DMS114 treated with DMSO at 0.1 percent for 48 hours (cell line): ENCODE measurements at regions not wholly inside any gene's neighbourhood (a gene's known extent, or its start where the extent isn't known, plus 50 kb on each side); places are given as distances from the start of the nearest gene placed in this dataset.

Source experiments
- DNase-seq: peaks from one replicate; lab custom pipeline; 2025; ENCODE audit not compliant: unreplicated experiment; lab: John Stamatoyannopoulos, UW

DNA sequence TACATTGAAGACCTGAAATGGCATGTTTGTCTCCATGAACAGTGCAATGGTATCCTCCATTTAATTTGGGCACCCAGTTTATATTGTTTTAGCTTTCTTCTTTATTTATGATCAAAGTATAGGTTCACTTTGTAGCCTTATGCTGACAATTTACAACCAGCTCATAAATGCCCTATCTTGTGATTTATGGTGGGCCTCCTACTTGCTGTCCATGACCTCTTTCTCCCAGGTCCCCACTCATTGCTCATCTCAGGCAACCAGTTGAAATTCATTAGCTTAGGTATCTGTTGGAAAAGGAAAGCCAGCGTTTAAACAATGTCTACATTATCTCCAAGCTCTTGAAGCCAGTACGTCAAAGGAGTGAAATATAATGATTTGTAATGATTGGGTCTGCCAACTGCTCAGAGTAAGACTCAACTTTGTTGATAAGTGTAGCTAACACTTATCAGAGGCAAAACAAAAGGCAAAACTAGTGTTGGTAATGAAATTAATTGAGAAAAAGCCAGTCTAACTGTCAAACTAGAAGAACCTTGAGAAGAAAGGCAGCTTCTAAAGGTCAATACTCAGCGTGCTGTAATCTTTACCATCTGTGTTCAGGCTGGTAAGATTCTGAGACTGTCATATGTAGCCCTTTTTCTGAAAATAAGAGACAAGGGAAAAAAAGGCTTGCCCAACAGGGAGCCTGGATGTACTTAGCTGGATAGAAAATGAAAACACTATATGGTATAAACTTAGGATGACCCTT lies 695.9 kb downstream of the EPHA4 start:
- DNase-seq, result no peak

DNA sequence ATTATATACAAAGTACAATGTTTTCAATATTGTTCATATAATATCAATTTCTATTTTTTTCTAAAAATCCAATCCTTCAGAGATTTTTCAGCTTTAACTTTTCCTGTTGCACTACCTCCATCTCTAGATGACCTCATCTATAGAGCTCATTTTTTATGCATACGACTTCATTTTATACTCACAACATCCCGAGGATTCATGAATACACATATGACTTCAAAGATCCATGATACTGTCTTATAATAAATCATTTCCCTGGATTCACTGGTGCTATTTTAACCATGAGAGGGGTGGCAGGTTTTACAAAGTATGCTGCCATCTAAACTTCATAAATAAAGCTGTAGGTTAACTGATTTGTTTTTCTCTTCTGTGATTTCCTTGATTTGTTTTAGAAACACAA lies 694.6 kb downstream of the EPHA4 start:
- no peak for DNase-seq

DNA sequence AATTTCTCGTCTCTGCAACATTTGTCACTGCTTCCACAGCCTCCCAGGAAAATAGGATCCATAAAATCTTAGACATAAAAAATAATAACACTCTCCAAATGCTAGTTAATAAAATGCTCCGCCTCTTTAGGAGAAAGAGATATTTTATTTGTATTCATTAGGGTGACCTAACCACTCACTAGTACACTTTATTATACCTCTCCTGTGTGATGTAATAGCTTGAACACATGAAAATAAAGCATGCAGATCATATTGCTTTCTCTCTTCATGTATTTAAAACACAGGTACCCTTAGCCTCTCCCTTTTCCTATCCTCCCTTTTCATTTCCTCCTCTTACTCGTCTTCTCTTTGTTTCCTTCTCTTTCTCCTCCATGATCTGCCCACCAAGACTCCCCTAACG lies 694.2 kb downstream of the EPHA4 start:
- DNase-seq, result no peak

DNA sequence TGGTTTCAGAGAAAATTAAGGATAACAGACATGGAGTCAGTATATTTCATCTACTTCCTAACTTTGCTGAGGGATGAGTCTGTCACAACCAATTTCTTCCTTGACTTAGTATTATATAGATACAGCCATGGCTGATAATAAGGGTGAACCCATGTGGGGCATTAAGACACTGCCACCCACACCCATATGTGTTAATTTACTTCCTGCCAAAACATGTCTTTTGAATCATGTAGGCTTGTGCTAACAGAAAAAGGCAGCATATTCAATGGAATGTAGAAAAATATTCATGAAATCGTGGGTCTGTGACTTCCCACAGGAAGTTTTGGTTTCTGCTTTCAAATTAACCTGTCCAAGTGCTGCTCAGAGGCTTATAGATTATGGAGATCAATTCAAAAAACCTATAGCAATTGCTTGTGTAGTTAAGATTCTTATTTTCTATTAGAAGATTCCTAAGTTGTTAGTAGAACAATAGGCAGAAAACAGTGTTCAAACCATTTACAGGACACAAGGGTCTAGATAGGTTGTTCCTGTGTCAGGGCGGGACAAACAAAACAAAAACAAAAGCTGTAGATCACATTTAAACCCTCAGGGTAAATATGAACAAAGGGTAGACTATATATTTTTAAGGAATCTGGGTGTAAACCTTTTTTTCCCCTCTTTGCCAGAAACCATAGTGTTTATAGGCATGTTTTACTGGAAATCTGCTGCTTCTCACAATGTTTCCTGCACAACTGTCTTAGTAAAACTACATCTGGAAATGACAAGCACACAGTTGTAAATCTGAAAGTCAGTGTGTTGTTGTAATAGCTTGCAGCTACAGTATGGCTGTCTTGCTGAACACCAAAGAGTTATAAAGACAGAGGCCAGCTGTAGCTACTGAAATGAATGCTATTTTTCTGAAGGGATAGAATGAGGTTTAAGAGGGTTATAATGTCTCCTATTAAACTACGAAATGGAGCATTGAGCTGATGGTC lies 691.2 kb downstream of the EPHA4 start:
- DNase-seq, result no peak

DNA sequence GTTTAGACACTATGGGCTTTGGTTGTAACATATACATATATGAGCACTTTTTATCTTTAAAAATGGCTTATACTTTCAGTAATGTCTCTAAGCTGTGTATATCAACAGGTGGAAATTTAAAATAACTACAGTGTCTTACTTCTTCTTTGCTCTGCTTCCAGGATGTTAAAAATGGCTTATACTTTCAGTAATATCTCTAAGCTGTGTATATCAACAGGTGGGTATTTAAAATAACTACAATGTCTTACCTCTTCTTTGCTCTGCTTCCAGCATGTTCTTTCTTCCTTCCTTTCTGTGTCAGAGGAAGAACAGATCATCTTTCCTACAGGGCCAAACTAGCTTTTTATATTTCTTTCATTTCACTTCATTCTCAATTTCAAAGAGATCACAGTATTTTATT lies 689.6 kb downstream of the EPHA4 start:
- no peak for DNase-seq

DNA sequence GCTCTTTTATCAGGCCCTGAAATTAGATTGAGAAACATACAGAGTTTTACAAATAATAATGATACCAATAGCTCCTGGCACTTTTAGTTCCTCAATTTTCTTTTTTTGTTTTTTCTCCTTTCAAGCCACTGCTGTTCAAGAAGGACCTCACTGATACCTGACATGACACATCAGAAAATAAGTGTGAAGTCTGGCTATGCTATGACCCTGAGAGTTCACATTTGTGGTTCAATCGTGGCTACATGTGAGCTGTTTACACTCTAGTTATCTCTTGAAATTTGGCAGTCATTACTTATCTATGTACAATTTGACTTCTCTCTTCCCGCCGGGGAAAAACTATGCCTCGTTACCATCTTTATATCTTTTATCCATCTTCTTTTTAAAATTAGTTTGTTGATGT lies 686.5 kb downstream of the EPHA4 start:
- no peak for DNase-seq

DNA sequence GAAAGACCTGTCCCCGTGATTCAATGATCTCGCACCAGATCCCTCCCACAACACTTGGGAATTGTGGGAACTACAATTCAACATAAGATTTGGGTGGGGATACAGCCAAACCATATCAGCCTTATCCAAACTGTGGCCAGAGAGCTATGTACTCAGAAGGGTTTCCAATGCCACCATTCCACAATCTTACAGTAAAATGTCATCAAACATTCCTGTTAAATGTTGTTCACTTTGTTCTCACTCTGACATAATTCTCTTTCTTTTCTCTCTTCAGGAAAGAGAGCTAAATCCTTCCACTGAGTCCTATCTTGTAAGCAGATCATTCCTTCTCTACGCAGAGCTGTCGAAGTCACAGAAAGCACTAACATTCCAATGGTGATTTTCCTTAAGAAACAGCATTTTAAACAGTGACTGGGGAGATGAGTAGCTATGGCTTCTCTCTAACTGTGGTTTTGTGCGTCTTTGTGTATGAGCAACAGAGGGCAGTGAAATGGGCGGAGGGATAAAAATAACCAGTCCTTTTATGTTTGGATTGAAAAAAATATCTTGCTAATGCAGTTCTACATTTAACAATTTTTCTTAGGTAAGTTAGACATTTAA lies 684.7 kb downstream of the EPHA4 start:
- DNase-seq, result no peak

DNA sequence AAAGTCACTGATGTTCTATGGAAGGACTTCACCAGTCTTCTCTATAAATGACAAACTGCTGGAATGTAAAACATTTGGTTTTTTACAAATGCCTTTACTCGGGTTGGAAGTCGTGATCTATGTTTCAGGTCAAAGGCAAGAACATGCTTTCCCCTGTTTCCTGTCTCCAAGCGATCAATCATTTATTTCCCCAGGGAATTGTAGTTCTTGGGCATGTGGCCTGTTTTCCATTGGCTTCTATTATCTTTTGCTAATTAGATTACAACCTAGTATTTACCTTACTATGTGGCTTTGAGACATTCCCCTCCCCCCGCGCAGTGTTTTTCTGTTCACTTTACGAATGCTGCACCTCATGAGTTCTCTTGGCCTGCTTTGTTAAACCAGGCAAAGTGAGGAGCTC lies 684.2 kb downstream of the EPHA4 start:
- DNase-seq, result no peak

DNA sequence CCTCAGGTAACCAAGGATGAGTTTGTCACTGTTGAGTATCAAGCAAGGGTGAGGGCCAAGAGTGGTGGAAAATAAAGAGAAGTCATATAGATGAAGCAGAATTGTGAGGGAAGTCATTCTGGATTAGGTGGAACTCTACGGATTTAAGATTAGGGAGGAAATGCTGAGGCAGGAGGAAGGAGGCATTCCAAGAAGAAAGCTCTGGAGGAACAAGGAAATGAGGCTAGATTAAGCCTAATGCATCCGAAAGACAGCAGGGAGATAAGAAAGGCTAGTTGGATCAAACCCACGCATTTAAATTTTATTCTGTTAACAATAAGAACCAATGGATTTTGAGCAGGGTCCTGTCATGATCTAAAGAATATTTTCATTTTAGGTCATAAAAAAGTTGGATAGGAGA lies 681.2 kb downstream of the EPHA4 start:
- DNase-seq, result no peak

DNA sequence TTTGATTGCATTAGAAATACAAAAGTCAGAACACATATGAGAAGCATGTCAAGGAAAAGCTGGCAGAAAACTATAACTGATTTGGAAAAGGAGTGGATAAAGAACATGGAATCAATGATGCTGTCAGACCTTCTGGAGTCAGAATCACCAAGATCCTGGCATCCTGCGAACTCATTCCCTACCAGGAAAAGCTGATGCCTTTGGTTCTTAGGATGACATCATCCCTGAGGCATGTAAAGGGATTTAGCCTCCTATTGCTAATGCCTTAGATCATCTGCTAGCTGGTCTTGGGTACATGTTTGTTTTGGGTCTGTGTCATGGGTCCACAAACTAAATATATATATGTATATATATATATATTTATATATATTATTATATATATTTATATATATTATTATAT lies 680.7 kb downstream of the EPHA4 start:
- DNase-seq, result no peak

DNA sequence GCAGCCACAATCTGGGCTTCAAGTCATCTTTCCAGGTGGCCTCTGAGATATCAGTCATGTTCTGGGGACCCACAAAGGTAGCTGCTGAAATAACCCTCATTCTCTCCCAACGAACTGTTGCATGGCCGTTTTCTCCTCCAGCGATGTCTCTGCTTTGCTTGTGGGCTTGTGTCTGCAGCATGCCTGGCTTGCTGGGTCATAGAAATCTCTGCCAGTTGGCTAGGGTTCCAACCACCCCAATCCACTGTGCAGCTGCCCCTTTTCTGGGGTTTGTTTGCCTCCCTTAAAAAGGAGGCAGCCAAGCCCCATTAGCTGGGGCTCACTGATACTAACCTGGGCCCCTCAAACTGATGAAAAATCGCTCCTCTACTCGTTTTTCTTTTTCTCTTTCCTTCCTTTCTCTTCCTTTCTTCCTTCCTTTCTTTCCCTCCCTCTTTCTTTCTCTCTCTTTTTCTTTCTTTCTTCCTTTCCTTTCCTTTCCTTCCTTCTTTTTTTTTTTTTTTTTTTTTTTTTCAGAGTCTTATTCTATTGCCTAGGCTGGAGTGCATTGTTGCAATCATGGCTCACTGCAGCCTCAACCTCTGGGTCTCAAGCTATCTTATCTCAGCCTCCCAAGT lies 680.0 kb downstream of the EPHA4 start:
- no peak for DNase-seq

DNA sequence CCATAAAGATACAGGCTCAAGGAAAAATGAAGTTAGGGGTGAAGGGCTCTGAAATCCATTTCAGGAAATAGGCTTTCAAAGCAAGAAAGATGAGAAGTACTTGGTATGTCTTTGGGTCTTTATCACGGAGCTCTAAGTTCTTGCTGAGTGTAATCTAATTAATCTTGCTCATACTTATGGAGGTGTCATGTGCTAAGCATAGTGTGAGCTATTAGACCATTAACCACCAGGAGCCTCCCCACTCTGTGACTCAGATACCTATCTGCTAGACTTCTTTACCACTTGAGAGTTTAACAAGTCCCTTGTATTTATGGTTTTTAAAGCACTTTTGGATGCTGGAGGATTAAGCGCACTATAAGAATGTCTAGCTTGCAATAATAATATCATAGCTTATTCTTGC lies 678.7 kb downstream of the EPHA4 start:
- DNase-seq, result no peak

DNA sequence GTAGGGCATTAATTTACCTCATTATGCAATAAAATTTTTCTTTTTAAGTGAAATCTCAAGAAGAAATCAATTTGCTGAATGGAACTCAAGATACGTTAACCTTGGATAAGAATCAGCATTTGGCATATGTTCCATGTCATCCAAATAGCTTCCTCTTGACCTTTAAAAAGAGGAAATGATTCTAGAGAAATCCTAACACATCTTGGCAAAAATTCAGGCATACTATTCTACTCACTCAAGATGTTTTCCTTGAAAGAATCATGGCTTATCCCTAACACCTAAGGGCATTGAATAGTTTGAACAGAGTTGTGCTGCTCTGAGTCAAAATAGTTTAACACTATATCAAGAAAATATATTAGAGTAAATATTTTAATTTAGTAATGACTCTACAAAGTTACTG lies 678.0 kb downstream of the EPHA4 start:
- DNase-seq, result no peak

DNA sequence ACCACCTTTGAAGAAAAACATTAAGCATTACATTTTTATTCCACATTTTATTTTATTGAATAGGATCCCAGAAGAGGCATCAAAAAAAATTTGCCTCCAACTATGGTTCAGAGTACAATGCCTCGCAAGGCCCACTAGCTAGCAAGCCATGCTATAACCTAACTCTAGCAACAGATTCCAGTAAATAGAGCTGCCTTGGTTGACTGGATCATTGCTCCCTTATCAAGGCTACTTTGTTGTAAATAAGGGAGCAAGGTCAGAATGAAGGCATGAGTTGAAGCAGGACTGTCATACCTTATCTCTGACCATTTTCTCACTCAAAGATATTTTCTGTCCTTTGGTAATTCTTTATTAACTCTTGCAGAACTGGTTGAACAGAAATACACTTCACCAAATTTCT lies 672.6 kb downstream of the EPHA4 start:
- no peak for DNase-seq

DNA sequence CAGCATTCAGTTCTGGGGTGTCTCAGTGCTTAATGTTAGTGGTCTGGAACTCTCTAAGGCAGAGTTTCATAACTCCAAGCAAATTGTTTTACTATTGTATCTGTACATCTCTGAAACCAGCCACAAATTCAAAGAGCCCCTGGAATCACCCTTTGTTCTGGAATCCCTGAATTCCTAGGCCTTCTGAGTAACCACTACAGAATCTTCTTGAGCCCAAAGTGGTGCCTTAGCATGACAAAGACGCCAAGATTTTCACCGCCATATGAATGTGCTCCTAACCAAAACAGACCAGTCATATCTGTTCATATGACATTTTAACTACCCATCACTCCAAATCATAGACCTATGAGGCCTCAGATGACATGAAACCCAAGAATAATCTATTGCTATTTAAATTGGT lies 668.1 kb downstream of the EPHA4 start:
- no peak for DNase-seq

DNA sequence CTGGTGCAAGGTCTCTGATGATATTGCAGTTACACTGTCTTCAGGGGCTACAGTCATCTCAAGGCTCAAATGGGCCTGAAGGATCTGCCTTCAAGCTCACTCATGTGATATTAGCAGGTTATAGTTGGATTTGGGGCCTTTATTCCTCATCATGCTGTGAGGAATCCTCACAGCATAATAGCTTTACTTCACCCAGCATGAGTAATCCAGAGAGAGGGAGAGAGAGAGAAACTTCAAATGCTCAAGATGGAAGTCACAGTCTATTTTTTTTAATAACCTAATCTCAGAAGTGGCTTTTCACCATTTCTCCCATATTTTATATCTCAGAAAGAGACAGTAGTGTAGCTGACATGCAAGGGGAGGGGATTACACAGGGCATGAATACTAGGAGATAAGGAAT lies 658.7 kb downstream of the EPHA4 start:
- no peak for DNase-seq

DNA sequence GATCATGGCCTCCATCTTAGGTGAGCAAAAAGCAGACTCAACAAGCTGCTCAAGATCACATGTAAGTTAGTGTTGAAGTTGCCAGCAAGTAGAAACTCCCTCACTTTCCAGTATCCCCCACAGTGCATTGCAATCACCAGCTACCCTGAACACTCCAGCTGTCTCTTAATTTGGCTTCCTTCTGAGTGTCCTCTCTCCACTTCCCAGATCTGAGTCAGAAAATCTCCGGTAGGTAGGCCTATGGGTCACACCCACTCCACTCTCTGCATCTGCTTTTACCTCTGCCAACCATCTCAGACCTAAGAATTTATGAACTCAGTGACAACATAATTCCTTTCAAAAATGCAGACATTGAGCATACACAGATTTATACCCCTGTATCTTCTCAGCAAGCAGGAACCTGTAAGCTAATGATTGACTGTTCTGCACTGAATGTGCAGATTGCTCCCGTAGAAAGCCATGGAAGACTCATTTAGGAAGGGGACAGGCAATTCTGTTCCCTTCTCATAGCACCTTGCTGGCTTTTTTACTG lies 656.9 kb downstream of the EPHA4 start:
- no peak for DNase-seq

DNA sequence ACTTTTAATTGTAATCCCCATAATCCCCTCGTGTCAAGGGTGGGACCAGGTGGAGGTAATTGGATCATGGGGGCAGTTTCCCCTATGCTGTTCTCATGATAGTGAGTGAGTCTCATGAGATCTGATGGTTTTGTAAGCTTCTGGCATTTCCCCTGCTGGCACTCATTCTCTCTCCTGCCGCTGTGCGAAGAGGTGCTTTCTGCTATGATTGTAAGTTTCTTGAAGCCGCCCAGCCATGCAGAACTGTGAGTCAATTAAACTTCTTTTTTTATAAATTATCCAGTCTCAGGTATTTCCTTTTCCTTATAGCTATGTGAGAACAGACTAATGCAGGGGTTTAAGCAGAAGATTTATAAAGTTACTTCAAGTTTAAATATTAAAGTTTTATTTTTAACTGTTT lies 655.2 kb downstream of the EPHA4 start:
- DNase-seq, result no peak

DNA sequence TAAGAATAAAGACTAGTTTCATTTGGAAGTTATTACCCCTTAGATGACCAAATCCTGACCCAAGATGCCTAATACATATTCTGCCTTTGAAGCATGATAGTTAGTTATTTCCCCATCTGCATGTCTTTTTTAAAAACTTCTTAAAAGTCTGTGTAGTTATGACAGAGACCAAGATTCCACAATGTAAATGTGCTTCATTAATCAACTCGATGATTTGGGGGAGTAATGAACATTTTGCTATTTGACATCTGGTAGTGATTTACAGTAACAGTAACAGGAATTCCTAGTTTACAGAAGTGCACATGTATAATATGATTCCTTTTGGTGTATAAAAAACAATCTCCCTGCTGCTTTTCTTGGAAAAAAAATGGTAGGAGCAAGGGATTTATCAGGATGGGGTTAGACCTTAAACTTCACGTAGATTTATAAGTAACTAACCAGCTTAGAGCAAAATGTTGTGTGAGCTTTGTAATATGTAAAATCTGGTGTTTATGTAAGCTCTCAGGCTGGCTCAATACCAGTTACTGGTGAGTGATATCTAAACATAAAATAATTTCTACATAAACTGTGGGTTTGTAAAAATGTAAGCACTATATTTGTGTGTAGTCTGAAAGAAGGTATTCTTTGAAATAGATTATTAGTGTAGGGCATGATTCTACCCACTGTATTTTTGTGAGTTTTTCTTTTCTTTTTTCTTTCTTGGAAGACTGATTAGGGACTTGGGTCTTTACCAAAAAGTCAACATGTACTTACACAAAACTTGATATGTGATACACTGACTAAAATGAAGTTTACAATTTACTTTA lies 641.6 kb downstream of the EPHA4 start:
- DNase-seq, result no peak

DNA sequence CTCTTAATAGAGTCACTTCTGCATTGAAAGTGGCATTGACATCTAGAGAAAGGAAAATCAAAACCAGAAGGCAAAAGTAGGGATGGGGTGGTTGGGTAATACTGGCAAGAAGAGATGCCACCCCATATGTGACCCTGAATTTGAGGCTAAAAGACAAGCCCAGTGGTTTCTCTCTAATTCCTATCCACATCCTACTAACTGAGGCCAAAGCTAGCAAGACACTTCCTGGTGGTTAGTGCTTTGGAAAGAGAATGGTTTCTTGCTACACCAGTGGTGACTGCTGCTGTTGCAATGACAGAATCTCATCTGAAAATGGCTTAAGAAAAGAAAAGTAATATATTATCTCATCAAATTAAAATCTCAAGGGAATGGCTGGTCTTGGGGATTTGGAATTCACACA lies 640.6 kb downstream of the EPHA4 start:
- DNase-seq, result no peak
